SK-N-MC (cell line): ENCODE measurements at regions not wholly inside any gene's neighbourhood (a gene's known extent, or its start where the extent isn't known, plus 50 kb on each side); places are given as distances from the start of the nearest gene placed in this dataset.

Experiments
- DNase-seq: peaks from one replicate; pipeline ENCODE4 v3.0.0-alpha.2; 2011; ENCODE audit warnings: low read depth, low spot score
- H3K27ac ChIP-seq: fragments of 200-600 bp; sonication (generic); 2 replicates; pipeline ENCODE4 v1.5.1; 2016; ENCODE audit warnings: mixed run types
- H3K36me3 ChIP-seq: fragments of 200-600 bp; sonication (generic); 2 replicates; pipeline ENCODE4 v1.6.1; 2017; ENCODE audit warnings: antibody characterized with exemption, low read length, mixed read lengths; ENCODE audit not compliant: insufficient read depth
- H3K4me3 ChIP-seq: fragments of 200-600 bp; sonication (generic); 2 replicates; pipeline ENCODE4 v1.5.1; 2016
- H3K9ac ChIP-seq: fragments of 200-600 bp; sonication (generic); 2 replicates; pipeline ENCODE4 v1.8.0; 2017; ENCODE audit warnings: mixed run types, mixed read lengths; ENCODE audit not compliant: insufficient read length
- H3K9me3 ChIP-seq: fragments of 200-600 bp; sonication (generic); 2 replicates; pipeline ENCODE4 v1.6.1; 2017; ENCODE audit warnings: low read depth, mild to moderate bottlenecking, antibody characterized with exemption, low read length, moderate library complexity, mixed read lengths
- EZH2 ChIP-seq: fragments of 200-600 bp; sonication (generic); IDR thresholded peaks from one replicate; pipeline ENCODE4 v1.6.1; 2017; ENCODE audit warnings: antibody characterized with exemption
- FOXP2 ChIP-seq: optimal IDR thresholded peaks from 2 replicates; pipeline ENCODE3; 2011; ENCODE audit warnings: mild to moderate bottlenecking, moderate library complexity; ENCODE audit not compliant: insufficient read depth; ENCODE audit errors: extremely low read length, control extremely low read depth
- POLR2AphosphoS5 ChIP-seq: IDR thresholded peaks from 2 replicates; pipeline ENCODE4 v1.6.1; 2012; ENCODE audit warnings: mild to moderate bottlenecking, low read depth, low read length, borderline replicate concordance

DNA sequence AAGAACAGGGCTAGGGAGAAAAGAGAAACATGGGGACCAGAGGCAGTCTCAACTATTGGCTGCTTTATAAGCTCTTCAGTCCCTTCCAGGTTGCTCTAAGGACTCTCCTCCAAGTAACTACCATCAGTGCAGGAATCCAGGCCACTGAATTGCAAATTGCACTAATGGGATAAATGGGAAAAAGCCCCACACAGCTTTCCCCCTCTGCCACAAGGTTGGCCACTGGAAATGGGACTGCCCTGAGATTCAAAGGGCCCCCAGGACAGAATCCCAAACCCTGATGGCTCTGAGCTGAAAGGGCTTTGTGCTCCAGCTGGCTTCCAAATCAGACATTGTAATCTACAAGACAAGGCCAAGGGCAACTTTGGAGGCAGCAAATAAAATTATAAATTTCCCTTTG lies 633.2 kb downstream of the ACTR3B start:
- no peak for TF ChIP-seq POLR2AphosphoS5
- no peak for TF ChIP-seq EZH2
- TF ChIP-seq FOXP2 = no peak
- no peak for DNase-seq
- H3K36me3 ChIP-seq = no peaks in the 10 kb centered on the region
- no peak overlapping the region for H3K9ac ChIP-seq
- no peak overlapping the region for H3K27ac ChIP-seq
- H3K9me3 ChIP-seq = 0 out of 2 replicates have a peak, but pooled peaks cover 5% of the 10 kb centered on the region
- no peak overlapping the region for H3K4me3 ChIP-seq

DNA sequence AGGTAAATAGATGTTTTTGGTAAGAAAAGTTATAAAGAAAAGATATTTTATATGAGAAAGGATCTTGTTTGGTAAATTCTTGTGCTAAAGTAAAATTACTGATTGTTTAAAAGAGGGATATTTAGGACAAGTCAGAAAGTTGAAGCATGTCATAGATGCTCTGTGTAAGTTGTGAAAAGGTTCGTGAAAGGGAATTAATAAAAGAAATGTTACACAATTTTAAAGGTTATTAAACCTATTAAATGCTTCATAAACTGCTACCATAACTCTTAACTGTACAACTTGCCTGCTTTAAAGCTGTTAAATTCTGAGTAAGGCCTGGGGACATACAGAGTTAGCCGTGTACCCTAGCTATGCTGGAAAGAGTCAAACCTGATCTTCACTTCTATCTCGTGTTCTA lies 634.1 kb downstream of the ACTR3B start:
- 0 out of 2 replicates have a peak, but pooled peaks cover 5% of the 10 kb centered on the region for H3K9me3 ChIP-seq
- no peak for DNase-seq
- no peak overlapping the region for H3K9ac ChIP-seq
- no peak overlapping the region for H3K4me3 ChIP-seq
- TF ChIP-seq POLR2AphosphoS5 (no peak), EZH2 (no peak), FOXP2 (no peak)
- no peak overlapping the region for H3K27ac ChIP-seq
- no peaks in the 10 kb centered on the region for H3K36me3 ChIP-seq

DNA sequence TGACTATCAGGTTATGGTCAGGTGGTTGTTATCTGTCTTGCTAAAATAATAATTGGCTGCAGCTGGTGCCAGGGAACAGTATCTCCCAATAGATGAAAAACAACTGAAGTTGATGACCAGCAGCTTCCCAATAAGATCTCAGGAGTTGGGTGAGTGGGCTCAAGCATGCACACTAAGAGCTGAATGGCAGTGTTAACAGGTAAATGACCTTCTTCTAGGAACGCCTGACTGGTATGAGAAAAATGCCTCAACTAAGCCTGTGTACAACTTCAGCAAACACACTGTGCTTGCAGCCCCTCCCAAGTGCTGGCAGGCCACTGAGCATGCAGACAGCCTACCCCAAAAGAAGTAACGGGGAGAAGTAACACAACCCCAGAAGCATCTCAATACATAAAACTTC lies 636.9 kb downstream of the ACTR3B start:
- 0 out of 2 replicates have a peak, but pooled peaks cover 5% of the 10 kb centered on the region for H3K9me3 ChIP-seq
- H3K36me3 ChIP-seq = no peaks in the 10 kb centered on the region
- H3K27ac ChIP-seq = no peak overlapping the region
- TF ChIP-seq POLR2AphosphoS5 (no peak), FOXP2 (no peak), EZH2 (no peak)
- H3K4me3 ChIP-seq = no peak overlapping the region
- no peak for DNase-seq
- no peak overlapping the region for H3K9ac ChIP-seq

DNA sequence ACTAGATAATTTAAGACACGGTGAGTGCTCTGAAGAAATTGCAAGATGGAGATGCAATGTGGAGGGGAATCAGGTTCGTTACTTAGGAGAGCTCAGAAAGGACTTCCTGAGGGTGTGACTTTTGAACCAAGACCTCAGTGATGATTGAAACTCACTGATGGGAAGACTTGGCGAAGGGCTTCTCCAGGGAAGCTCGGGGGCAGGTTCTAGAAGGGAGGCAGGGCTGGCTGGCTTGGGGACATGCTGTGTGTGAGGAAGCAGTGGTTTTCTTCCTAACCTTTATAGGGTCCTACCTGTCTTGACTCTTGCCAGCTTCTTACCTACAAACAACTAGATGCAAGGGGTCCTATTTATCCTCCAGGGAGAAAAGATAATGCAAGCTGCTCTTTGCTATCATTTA lies 637.9 kb downstream of the ACTR3B start:
- Histone ChIP-seq H3K36me3 (no peaks in the 10 kb centered on the region), H3K9me3 (0 out of 2 replicates have a peak, but pooled peaks cover 5% of the 10 kb centered on the region), H3K27ac (no peak overlapping the region), H3K9ac (no peak overlapping the region), H3K4me3 (no peak overlapping the region)
- TF ChIP-seq FOXP2 = no peak
- TF ChIP-seq EZH2 = no peak
- TF ChIP-seq POLR2AphosphoS5 = no peak
- DNase-seq = no peak

DNA sequence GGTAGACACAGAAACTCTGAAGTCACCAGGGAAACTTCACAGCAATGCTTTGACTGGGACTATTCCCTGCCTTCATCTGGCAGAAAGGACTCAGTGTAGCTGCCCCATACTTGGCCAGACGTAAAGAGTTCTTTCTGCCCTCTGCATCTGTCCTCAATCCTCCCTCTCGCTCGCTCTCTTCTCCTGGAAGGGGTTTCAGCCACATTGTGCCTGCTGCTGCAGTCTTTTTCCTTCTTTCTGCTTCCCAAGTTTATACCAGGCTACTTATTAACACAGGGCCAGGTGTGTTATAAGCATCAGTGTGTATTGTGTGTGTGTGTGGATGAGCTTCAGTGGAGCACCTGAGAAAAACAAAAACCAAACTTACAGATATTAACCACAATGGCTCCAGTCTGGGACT lies 638.4 kb downstream of the ACTR3B start:
- no peak for DNase-seq
- H3K9me3 ChIP-seq = 0 out of 2 replicates have a peak, but pooled peaks cover 5% of the 10 kb centered on the region
- no peak overlapping the region for H3K4me3 ChIP-seq
- TF ChIP-seq EZH2 (no peak), POLR2AphosphoS5 (no peak), FOXP2 (no peak)
- H3K9ac ChIP-seq = no peak overlapping the region
- H3K36me3 ChIP-seq = no peaks in the 10 kb centered on the region
- no peak overlapping the region for H3K27ac ChIP-seq

DNA sequence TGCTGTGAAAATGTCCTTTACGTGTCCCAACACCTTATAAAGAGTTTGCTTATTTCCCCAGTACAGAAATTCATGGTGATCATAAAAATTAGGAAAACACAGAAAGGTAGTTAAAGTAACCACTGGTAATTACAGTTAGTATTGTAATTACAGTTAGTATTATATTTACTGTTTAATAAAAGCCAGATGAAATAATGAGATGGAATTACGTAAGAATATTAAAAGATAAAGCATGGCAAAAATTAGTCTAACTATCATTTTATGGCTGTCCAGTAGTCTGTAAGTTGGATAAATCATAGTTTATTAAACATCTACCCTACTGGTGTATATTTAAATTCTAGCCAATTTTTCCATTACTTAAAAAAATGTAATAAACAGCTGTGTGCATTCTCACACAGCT lies 638.8 kb downstream of the ACTR3B start:
- no peak overlapping the region for H3K27ac ChIP-seq
- no peak overlapping the region for H3K9ac ChIP-seq
- H3K9me3 ChIP-seq = 0 out of 2 replicates have a peak, but pooled peaks cover under 1% of the 10 kb centered on the region
- DNase-seq = no peak
- no peak overlapping the region for H3K4me3 ChIP-seq
- no peak for TF ChIP-seq FOXP2
- no peak for TF ChIP-seq EZH2
- TF ChIP-seq POLR2AphosphoS5 = no peak
- no peaks in the 10 kb centered on the region for H3K36me3 ChIP-seq

DNA sequence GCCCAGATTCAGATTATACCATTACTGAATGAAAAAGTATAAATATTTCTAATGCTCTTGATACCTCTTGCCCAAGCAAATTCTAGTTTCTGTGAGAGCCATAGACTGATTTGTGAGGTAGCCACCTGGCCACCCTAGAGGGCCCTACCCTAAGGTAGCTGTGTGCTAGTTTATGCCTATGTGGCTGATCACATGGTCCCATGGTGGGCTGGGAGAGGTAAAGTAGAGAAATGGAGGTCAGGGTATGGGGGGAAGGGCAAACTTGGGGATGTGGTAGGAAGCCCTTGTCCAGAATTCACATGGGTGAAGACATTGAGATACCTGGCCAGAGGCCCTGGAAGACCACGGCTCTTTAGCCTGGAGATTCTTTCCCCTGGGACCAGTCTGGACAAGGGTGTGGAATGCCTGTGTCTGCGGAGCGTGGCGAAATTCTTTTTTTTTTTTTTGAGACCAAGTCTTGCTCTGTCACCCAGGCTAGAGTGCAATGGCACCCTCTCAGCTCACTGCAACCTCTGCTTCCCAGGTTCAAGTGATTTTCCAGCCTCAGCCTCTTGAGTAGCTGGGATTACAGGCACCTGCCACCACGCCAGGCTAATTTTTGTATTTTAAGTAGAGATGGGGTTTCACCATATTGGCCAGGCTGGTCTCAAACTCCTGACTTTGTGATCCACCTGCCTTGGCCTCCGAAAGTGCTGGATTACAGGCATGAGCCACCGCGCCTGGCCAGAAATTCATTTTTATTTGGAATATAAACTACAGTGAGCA lies 639.4 kb downstream of the ACTR3B start:
- DNase-seq = no peak
- Histone ChIP-seq H3K4me3 (no peak overlapping the region), H3K9ac (no peak overlapping the region), H3K27ac (no peak overlapping the region), H3K9me3 (no peaks in the 10 kb centered on the region), H3K36me3 (no peaks in the 10 kb centered on the region)
- TF ChIP-seq EZH2 = no peak

DNA sequence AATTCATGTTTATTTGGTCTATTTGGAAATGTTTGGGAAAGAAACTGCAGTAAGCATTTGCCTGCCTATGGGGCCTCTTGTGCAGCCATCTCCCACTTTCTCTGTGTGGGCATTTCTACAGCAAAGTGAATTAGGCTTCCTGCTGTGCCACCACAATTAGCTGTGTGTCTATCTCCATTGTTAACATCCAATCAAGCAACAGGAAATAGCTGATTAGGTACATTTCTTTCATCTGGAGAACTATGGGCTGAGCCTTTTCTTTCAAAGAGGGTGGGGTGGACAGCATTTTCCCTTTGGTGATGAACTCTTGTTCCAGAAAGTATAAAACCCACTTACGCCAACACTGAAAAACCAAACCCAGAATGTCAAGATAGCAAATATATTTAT lies 640.0 kb downstream of the ACTR3B start:
- no peak for DNase-seq
- Histone ChIP-seq H3K9ac (no peak overlapping the region), H3K27ac (no peak overlapping the region), H3K4me3 (no peak overlapping the region), H3K36me3 (no peaks in the 10 kb centered on the region), H3K9me3 (no peaks in the 10 kb centered on the region)
- no peak for TF ChIP-seq FOXP2
- TF ChIP-seq EZH2 = no peak
- TF ChIP-seq POLR2AphosphoS5 = no peak
